Endothelial cell of umbilical vein (primary cell): ENCODE measurements at regions not wholly inside any gene's neighbourhood (a gene's known extent, or its start where the extent isn't known, plus 50 kb on each side); places are given as distances from the start of the nearest gene placed in this dataset.

Experiments used
- BruUV-seq: library from RNA; stranded (reverse); fragments of 400-500 nt; replicated peaks from 2 replicates; lab custom pipeline; 2021; lab: Mats Ljungman, UMichigan
- CTCF ChIA-PET: fragments of 300-600, 350-600 bp; sonication (Branson Sonifier 250); formaldehyde crosslinking; loops from one replicate; lab custom pipeline; 2021; ENCODE audit warnings: antibody characterized with exemption, inconsistent platforms; lab: Charles Lee
- POLR2A ChIA-PET: fragments of 300-600, 350-600 bp; sonication (Branson Sonifier 250); formaldehyde crosslinking; loops from one replicate; lab custom pipeline; 2021; ENCODE audit warnings: antibody characterized with exemption, inconsistent platforms; lab: Charles Lee
- DNase-seq: peaks from one replicate; pipeline ENCODE4 v3.0.0-alpha.2; 2011; ENCODE audit warnings: low read depth, low spot score
- FAIRE-seq: peaks from 2 replicates; lab custom pipeline; 2011; peaks lifted over from hg19 to GRCh38; lab: Jason Lieb, UNC
- H2AFZ ChIP-seq: 2 replicates; pipeline ENCODE4 v1.6.0; 2012; ENCODE audit warnings: low read depth, low read length, control low read depth, inconsistent platforms
- H3K27ac ChIP-seq: 2 replicates; pipeline ENCODE4 v1.5.1; 2011; ENCODE audit warnings: low read depth, mild to moderate bottlenecking, control low read depth, low read length, moderate library complexity; ENCODE audit not compliant: insufficient read depth
- H3K27me3 ChIP-seq, 2 experiments: 2 replicates each; pipeline versions ENCODE4 v1.6.0 to v1.6.1; 2011; ENCODE audit warnings: low read length in 2 of 2, mixed read lengths in 1 of 2; ENCODE audit not compliant: control insufficient read depth in 2 of 2, insufficient read depth in 2 of 2
- H3K36me3 ChIP-seq, 2 experiments: 2 replicates in 1 of 2; 3 replicates in 1 of 2; pipeline ENCODE4 v1.5.1; 2011; ENCODE audit warnings: low read length in 2 of 2, mild to moderate bottlenecking in 1 of 2, moderate library complexity in 1 of 2; ENCODE audit not compliant: control insufficient read depth in 2 of 2, insufficient read depth in 2 of 2; ENCODE audit errors: extremely low read depth in 1 of 2
- H3K4me1 ChIP-seq: 3 replicates; pipeline ENCODE4 v1.5.1; 2011; ENCODE audit warnings: mild to moderate bottlenecking, low read length; ENCODE audit not compliant: control insufficient read depth, insufficient read depth; ENCODE audit errors: extremely low read depth
- H3K4me2 ChIP-seq: 2 replicates; pipeline ENCODE4 v1.6.1; 2011; ENCODE audit warnings: low read length, control low read depth, mixed read lengths; ENCODE audit not compliant: insufficient read depth
- H3K4me3 ChIP-seq, 3 experiments: fragments of 200-600 bp in 1 of 3; sonication (generic), shearing (Covaris generic) in 1 of 3; replicated peaks in 1 of 3; 2 replicates each; pipeline ENCODE4 v1.5.1; 2011 to 2016; ENCODE audit warnings: control low read depth in 3 of 3, low read length in 3 of 3, mild to moderate bottlenecking in 2 of 3, inconsistent platforms in 1 of 3, low read depth in 1 of 3, moderate library complexity in 1 of 3; ENCODE audit not compliant: insufficient read depth in 1 of 3
- H3K79me2 ChIP-seq: 2 replicates; pipeline ENCODE4 v1.6.0; 2012; ENCODE audit warnings: low read length, inconsistent platforms; ENCODE audit not compliant: control insufficient read depth, insufficient read depth
- H3K9ac ChIP-seq: replicated peaks from 2 replicates; pipeline ENCODE3; 2011; ENCODE audit warnings: low read length, control low read depth; ENCODE audit not compliant: insufficient read depth; ENCODE audit errors: extremely low read depth
- H3K9me1 ChIP-seq: replicated peaks from 3 replicates; pipeline ENCODE4 v1.6.0; 2011; ENCODE audit warnings: mild to moderate bottlenecking, low read length; ENCODE audit not compliant: control insufficient read depth, insufficient read depth; ENCODE audit errors: extremely low read depth
- H3K9me3 ChIP-seq: replicated peaks from 2 replicates; pipeline ENCODE4 v1.5.1; 2012; ENCODE audit warnings: low read length, inconsistent platforms; ENCODE audit not compliant: control insufficient read depth, insufficient read depth
- H4K20me1 ChIP-seq: replicated peaks from 2 replicates; pipeline ENCODE3; 2011; ENCODE audit warnings: mild to moderate bottlenecking, low read length; ENCODE audit not compliant: control insufficient read depth, insufficient read depth; ENCODE audit errors: extremely low read depth
- CTCF ChIP-seq, 2 donors: IDR thresholded peaks; 1 replicate in 1 of 2; 2 replicates in 1 of 2; pipeline ENCODE4 v1.5.1; 2011; ENCODE audit warnings: low read length in 2 of 2, mild to moderate bottlenecking in 2 of 2, moderate library complexity in 2 of 2, control low read depth in 1 of 2, inconsistent platforms in 1 of 2, low read depth in 1 of 2; ENCODE audit not compliant: insufficient read depth in 1 of 2; ENCODE audit errors: extremely low read depth in 1 of 2
- EZH2 ChIP-seq: IDR thresholded peaks from 2 replicates; pipeline ENCODE4 v1.6.1; 2012; ENCODE audit warnings: borderline replicate concordance, low read depth, mild to moderate bottlenecking, moderate library complexity, low read length, inconsistent platforms; ENCODE audit not compliant: severe bottlenecking
- FOS ChIP-seq: IDR thresholded peaks from 2 replicates; pipeline ENCODE4 v1.6.1; 2011; ENCODE audit warnings: mild to moderate bottlenecking, low read length, moderate library complexity, borderline replicate concordance; ENCODE audit not compliant: insufficient read depth
- GATA2 ChIP-seq: IDR thresholded peaks from 2 replicates; pipeline ENCODE4 v1.7.0; 2011; ENCODE audit warnings: low read depth, mild to moderate bottlenecking, moderate library complexity, mixed read lengths, low read length; ENCODE audit not compliant: insufficient read length, insufficient read depth
- JUN ChIP-seq: IDR thresholded peaks from 2 replicates; pipeline ENCODE4 v1.6.1; 2011; ENCODE audit warnings: borderline replicate concordance, low read depth; ENCODE audit not compliant: insufficient read length, insufficient read depth
- MAX ChIP-seq: IDR thresholded peaks from 2 replicates; pipeline ENCODE4 v1.6.1; 2011; ENCODE audit not compliant: insufficient read depth, insufficient read length
- MYC ChIP-seq: IDR thresholded peaks from one replicate; pipeline ENCODE4 v1.6.1; 2011; ENCODE audit warnings: mild to moderate bottlenecking, low read depth, low read length
- POLR2A ChIP-seq: IDR thresholded peaks from 2 replicates; pipeline ENCODE4 v1.6.1; 2012; ENCODE audit warnings: low read depth, mild to moderate bottlenecking, control low read depth, low read length
- POLR2AphosphoS5 ChIP-seq: IDR thresholded peaks from 2 replicates; pipeline ENCODE4 v1.6.1; 2012; ENCODE audit warnings: low read depth, mild to moderate bottlenecking, control low read depth, low read length, moderate library complexity; ENCODE audit not compliant: insufficient read depth
- dilution Hi-C: fragments of 300-500 bp; cut with MboI; formaldehyde crosslinking; loops from one replicate; pipeline ENCODE4 v1.15.0; 2019; ENCODE audit warnings: low sequenced_read_pairs; ENCODE audit not compliant: extremely low pct_ligation_motif_present
- intact Hi-C: fragments of 100-400 bp; cut with micrococcal nuclease; formaldehyde crosslinking; loops from one replicate; pipeline ENCODE4 v1.10.0; 2022

- no peaks in the 10 kb centered on the region for H3K79me2 ChIP-seq
- no peaks in the 10 kb centered on the region for H3K36me3 ChIP-seq
- CTCF ChIA-PET, result interaction anchor here (2.9 kb wide), 1 partner anchor 9 kb away, joined by 8 read pairs; no protein-coding TSS in a partner anchor
- H3K4me3 ChIP-seq, result no peak overlapping the region
- no peak for DNase-seq
- no peak for FAIRE-seq
- dilution Hi-C loops (no loop called here), intact Hi-C loops (no loop called here)
- peaks cover 0 to 2% of the 10 kb centered on the region in 2 experiments for H3K27me3 ChIP-seq
- no peaks in the 10 kb centered on the region for H3K9me3 ChIP-seq
- no peaks in the 10 kb centered on the region for H4K20me1 ChIP-seq
- POLR2A ChIA-PET, result no interaction called here
- no peak for TF ChIP-seq GATA2
- TF ChIP-seq MYC, result no peak
- no peak for TF ChIP-seq EZH2
- no peak for TF ChIP-seq POLR2A
- TF ChIP-seq JUN, result no peak
- TF ChIP-seq CTCF (IDR thresholded peaks at IDR 0.05; ENCODE audit: extremely low read depth in 1 of 2, insufficient read depth in 1 of 2, low read depth in 1 of 2, low read length in 2 of 2), result no peak
- TF ChIP-seq FOS, result no peak
- no peak for TF ChIP-seq MAX
- no peak for TF ChIP-seq POLR2AphosphoS5
- H2AFZ ChIP-seq, result no peak overlapping the region
- no peak overlapping the region for H3K4me2 ChIP-seq
- H3K27ac ChIP-seq, result no peak overlapping the region
- no TSS peak for BruUV-seq
- H3K9ac ChIP-seq, result no peak overlapping the region
- no peaks in the 10 kb centered on the region for H3K9me1 ChIP-seq
- H3K4me1 ChIP-seq, result no peaks in the 10 kb centered on the region
Measured at GRCh38 chr10:61341008-61341407, 112.2 kb downstream of the TMEM26 start.
